Sigmoid colon (tissue), 6 donors: ENCODE measurements at regions not wholly inside any gene's neighbourhood (a gene's known extent, or its start where the extent isn't known, plus 50 kb on each side); places are given as distances from the start of the nearest gene placed in this dataset.

Source experiments
- DNase-seq: peaks from one replicate; pipeline ENCODE4 v3.0.0-alpha.2; 2019
- H3K27ac ChIP-seq, 4 donors: fragments of 200-600 bp; sonication (generic); one replicate each; pipeline ENCODE4 v1.5.1; 2016 to 2019; ENCODE audit warnings: mild to moderate bottlenecking in 1 of 4
- H3K27me3 ChIP-seq, 3 donors: fragments of 200-600 bp; sonication (generic); one replicate each; pipeline ENCODE4 v1.5.1; 2019; ENCODE audit warnings: mild to moderate bottlenecking in 1 of 3
- H3K36me3 ChIP-seq, 4 donors: fragments of 200-600 bp; sonication (generic); one replicate each; pipeline ENCODE4 v1.5.1; 2016 to 2019
- H3K4me1 ChIP-seq, 4 donors: fragments of 200-600 bp; sonication (generic); one replicate each; pipeline ENCODE4 v1.5.1; 2017 to 2019
- H3K4me3 ChIP-seq, 4 donors: fragments of 200-600 bp; sonication (generic); one replicate each; pipeline ENCODE4 v1.5.1; 2017 to 2019; ENCODE audit warnings: mild to moderate bottlenecking in 2 of 4, moderate library complexity in 1 of 4
- H3K9me3 ChIP-seq, 4 donors: fragments of 200-600 bp in 3 of 4; sonication (generic) in 3 of 4; one replicate each; pipeline versions ENCODE4 v1.5.1 to v1.6.1; 2013 to 2019
- CTCF ChIP-seq, 4 experiments: fragments of 450-650 bp in 3 of 4; fragments of 200-600 bp in 1 of 4; IDR thresholded peaks; one replicate each; pipeline ENCODE4 v1.5.1; 2016 to 2019; ENCODE audit warnings: antibody characterized with exemption in 4 of 4, mild to moderate bottlenecking in 3 of 4, moderate library complexity in 2 of 4
- EP300 ChIP-seq, 4 donors: sonication (generic); formaldehyde crosslinking; IDR thresholded peaks; one replicate each; pipeline ENCODE4 v1.6.1; 2017; ENCODE audit warnings: antibody characterized with exemption in 4 of 4
- POLR2A ChIP-seq, 2 donors: fragments of 450-650 bp; IDR thresholded peaks; one replicate each; pipeline ENCODE4 v1.6.1; 2016; ENCODE audit warnings: antibody characterized with exemption in 2 of 2, mild to moderate bottlenecking in 2 of 2, moderate library complexity in 2 of 2
- POLR2AphosphoS5 ChIP-seq, 4 donors: sonication (generic); formaldehyde crosslinking; IDR thresholded peaks; one replicate each; pipeline ENCODE4 v1.6.1; 2017; ENCODE audit warnings: antibody characterized with exemption in 4 of 4
- WGBS, 2 donors: extraction: QIAGEN DNeasy Blood & Tissue Kit; methylation state at CpG; one replicate each; pipeline ENCODE4 v1.1.7; 2013; 5-methylcytosine and 5-hydroxymethylcytosine counted together
- intact Hi-C: fragments of 100-400 bp; cut with DNase I; formaldehyde crosslinking; loops from one replicate; pipeline ENCODE4 v1.15.1; 2023
- donor health status: healthy with polysubstance abuse.
- donor health status: healthy.

GRCh38 chr18:24897461-24897860 lies 437.0 kb downstream of the HRH4 start:
- 94 to 97% methylated on average over 1 of the region's 1 CpG for WGBS, 2 donors

GRCh38 chr18:24910221-24910620 lies 441.7 kb downstream of the ZNF521 start:
- DNase-seq: no peak
- Histone ChIP-seq H3K9me3 (no peaks in the 10 kb centered on the region), H3K4me3 (no peak overlapping the region), H3K36me3 (no peaks in the 10 kb centered on the region), H3K27me3 (no peaks in the 10 kb centered on the region), H3K27ac (no peak overlapping the region), H3K4me1 (no peaks in the 10 kb centered on the region)
- TF ChIP-seq POLR2AphosphoS5 (IDR thresholded peaks at IDR 0.05): no peak
- TF ChIP-seq CTCF (IDR thresholded peaks at IDR 0.05): no peak
- no peak for TF ChIP-seq EP300 (IDR thresholded peaks at IDR 0.05)
- no peak for TF ChIP-seq POLR2A (IDR thresholded peaks at IDR 0.05)
- intact Hi-C loops: no loop called here

More at GRCh38 chr18:24897461-24897860, 437.0 kb downstream of the HRH4 start:
- no peak overlapping the region for H3K4me3 ChIP-seq
- no peak overlapping the region for H3K27ac ChIP-seq
- TF ChIP-seq POLR2A (IDR thresholded peaks at IDR 0.05): no peak
- no peak for TF ChIP-seq EP300 (IDR thresholded peaks at IDR 0.05)
- no peak for TF ChIP-seq POLR2AphosphoS5 (IDR thresholded peaks at IDR 0.05)
- no peak for TF ChIP-seq CTCF (IDR thresholded peaks at IDR 0.05)
- H3K27me3 ChIP-seq: no peaks in the 10 kb centered on the region
- H3K9me3 ChIP-seq: no peaks in the 10 kb centered on the region
- intact Hi-C loops: no loop called here
- no peaks in the 10 kb centered on the region for H3K36me3 ChIP-seq
- DNase-seq: no peak
- peaks cover 0 to 10% (median 4%) of the 10 kb centered on the region in 4 donors for H3K4me1 ChIP-seq

- Histone ChIP-seq H3K9me3 (no peaks in the 10 kb centered on the region), H3K27me3 (no peaks in the 10 kb centered on the region), H3K27ac (peak overlapping the region in 1 of 4 donors; percentile 38), H3K4me1 (no peaks in the 10 kb centered on the region), H3K36me3 (no peaks in the 10 kb centered on the region), H3K4me3 (no peak overlapping the region)
- TF ChIP-seq EP300 (IDR thresholded peaks at IDR 0.05) (no peak), CTCF (IDR thresholded peaks at IDR 0.05) (no peak), POLR2AphosphoS5 (IDR thresholded peaks at IDR 0.05) (no peak), POLR2A (IDR thresholded peaks at IDR 0.05) (no peak)
- intact Hi-C loops: no loop called here
- DNase-seq: no peak
- WGBS, 2 donors: 80 to 86% methylated on average over 8 of the region's 8 CpGs
Observed at GRCh38 chr18:24913507-24914170, 438.3 kb downstream of the ZNF521 start.

GRCh38 chr18:24914171-24914525 lies 437.8 kb downstream of the ZNF521 start:
- Histone ChIP-seq H3K27me3 (no peaks in the 10 kb centered on the region), H3K4me1 (no peaks in the 10 kb centered on the region), H3K36me3 (no peaks in the 10 kb centered on the region), H3K4me3 (no peak overlapping the region), H3K9me3 (no peaks in the 10 kb centered on the region), H3K27ac (peak overlapping the region in 1 of 4 donors; percentile 38)
- intact Hi-C loops: no loop called here
- 26 to 31% methylated on average over 1 of the region's 1 CpG for whole genome bisulfite sequencing, 2 donors
- TF ChIP-seq EP300 (IDR thresholded peaks at IDR 0.05) (no peak), POLR2A (IDR thresholded peaks at IDR 0.05) (no peak), POLR2AphosphoS5 (IDR thresholded peaks at IDR 0.05) (no peak), CTCF (IDR thresholded peaks at IDR 0.05) (no peak)
- DNase-seq: no peak

GRCh38 chr18:24914685-24915084 lies 437.3 kb downstream of the ZNF521 start:
- Histone ChIP-seq H3K27ac (no peak overlapping the region), H3K4me1 (no peaks in the 10 kb centered on the region), H3K4me3 (no peak overlapping the region), H3K27me3 (no peaks in the 10 kb centered on the region), H3K9me3 (no peaks in the 10 kb centered on the region), H3K36me3 (no peaks in the 10 kb centered on the region)
- TF ChIP-seq EP300 (IDR thresholded peaks at IDR 0.05) (no peak), CTCF (IDR thresholded peaks at IDR 0.05) (no peak), POLR2A (IDR thresholded peaks at IDR 0.05) (no peak), POLR2AphosphoS5 (IDR thresholded peaks at IDR 0.05) (no peak)
- WGBS, 2 donors: 88 to 89% methylated on average over 8 of the region's 8 CpGs
- intact Hi-C loops: no loop called here
- no peak for DNase-seq
